HS-27A (cell line): ENCODE measurements at regions not wholly inside any gene's neighbourhood (a gene's known extent, or its start where the extent isn't known, plus 50 kb on each side); places are given as distances from the start of the nearest gene placed in this dataset.

ENCODE experiments used
- DNase-seq: peaks from one replicate; pipeline ENCODE4 v3.0.0-alpha.2; 2012; ENCODE audit warnings: low read depth, missing footprints

DNA sequence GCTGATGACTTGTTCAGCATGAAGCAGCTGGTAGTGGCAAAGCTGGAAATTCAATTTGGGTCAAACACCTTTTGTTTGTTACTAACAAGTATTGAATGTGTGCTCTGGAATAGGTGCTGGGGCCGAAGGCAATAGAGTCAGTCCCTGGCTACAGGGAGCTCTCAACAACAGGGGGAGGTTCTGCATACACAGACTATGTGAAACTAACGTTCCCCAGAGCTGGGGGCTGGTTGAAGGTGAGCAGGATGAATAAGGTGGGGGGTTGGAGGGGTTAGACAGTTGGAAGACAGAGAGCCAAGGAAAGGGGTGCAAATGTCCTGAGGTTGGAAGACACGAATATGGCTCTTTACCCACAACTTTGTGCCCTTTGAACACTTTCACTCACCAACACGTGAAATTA lies 84.1 kb upstream of the PLPP4 start:
- DNase-seq, result no peak

GRCh38 chr10:120375666-120376065 lies 81.4 kb upstream of the PLPP4 start:
- no peak for DNase-seq

DNA sequence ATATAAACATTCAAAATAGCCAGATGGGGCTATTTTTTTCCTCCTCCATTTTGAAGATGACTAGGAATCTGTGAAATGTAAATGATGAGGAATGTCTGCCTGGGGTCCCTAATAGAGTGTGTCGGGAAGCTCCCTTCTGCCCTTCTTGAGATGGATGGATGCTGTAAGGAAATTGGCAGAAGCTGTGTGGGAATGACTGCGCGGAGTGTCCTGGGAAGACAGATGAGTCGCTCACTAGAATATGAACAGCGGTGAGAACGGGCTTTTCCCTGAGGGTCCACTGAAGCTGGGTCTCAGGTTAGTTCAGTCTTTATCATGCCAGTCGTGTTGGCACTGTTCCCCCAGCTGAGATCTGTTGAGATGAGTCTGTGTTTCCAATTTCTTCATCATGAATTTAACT lies 75.1 kb upstream of the PLPP4 start:
- no peak for DNase-seq

DNA sequence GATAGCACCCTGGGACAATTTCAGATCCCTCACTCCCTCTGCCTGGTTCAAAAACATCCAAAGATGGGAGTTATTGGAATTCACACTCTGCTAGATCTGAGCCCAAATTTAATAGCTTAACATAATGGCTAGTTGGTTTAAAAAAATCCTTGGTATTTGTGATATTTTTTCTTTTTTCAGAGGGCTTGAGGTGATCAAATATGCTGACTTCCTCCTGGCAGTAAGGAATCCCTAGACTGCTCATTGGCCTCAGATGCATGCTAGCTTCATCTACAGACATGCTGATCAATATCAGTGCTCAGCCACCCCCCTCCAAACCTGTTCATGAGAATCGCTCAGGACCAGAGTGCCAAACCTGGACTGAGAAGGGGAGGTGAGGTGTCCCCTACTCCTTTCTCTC lies 74.7 kb upstream of the PLPP4 start:
- no peak for DNase-seq

DNA sequence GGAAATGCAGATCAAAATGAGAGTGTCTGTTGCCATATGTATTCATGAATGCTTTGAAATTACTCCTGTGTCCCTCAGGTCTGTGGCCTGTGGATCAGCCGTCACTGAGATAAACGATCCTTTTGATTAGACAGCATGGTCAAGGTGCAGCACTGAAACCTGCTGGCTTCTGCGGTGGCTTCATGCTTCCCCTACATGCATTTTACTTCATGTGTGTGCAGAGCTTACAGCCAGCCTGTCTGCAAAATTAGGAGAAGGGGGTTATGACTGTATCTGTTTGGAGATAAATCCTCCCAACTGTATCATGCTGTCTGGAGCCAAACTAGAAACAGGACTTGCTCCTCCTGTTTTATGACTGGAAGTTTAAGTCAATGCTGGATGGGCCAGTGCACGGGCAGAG lies 71.0 kb upstream of the PLPP4 start:
- DNase-seq, result no peak

DNA sequence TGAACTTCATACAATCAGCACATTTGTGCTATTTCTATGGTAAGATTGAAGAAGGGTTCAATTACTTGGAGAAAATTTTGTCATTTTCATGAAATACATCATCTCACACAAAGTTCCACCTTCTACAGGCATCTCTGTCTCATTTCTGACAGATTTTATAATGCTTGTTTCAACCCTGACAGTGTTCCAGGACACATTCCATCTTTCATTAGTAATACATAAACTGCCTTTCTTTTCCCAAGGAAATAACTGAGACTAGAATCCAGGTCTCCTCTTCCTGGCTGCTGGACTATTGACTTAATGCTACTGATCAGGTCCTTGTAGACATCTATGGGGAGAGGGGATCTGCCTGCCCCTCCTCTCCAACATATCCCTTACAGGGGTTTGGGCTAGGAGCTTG lies 70.1 kb upstream of the PLPP4 start:
- no peak for DNase-seq

- DNase-seq, result no peak
Measured at GRCh38 chr10:120387326-120387725, 69.7 kb upstream of the PLPP4 start.

DNA sequence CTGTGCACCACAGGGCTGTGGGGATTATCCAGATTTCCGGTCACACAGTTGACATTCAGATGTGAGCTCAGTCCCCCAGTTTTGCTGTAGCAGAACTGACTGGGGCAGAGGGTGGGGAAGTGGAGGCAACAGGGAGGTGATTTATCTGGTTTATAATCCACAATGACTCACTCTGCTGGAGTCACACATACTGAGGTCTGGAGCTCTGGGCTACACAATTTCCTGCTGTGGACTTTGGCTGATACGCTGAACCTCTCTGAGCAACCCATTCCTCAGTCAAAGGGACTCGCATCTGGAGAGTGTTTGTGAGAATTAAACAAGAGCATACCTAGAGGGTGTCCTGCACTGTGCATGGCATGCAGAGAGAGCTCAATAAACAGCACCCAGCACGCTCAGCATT lies 64.8 kb upstream of the PLPP4 start:
- DNase-seq, result no peak

- DNase-seq, result no peak
Measured at GRCh38 chr10:120392671-120393079, 64.4 kb upstream of the PLPP4 start.

DNA sequence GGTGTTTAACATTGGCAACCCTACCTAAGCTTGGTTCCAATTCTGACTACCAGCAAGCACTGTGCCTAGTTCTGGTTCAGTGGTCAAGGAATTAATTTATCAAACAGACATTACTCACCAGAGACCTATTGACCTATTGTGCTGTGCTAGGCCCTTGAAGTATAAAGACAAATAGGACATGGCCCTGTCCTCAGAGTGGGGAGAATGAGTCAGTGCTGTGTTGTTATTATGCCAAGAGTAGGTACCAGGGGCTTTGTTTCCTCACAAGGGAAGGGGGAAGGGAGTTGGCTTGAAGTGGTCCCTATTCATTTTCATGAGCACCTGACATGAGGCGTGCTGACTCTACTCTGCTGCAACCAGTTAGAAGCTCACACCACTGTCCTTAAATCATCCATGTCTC lies 62.6 kb upstream of the PLPP4 start:
- no peak for DNase-seq

- DNase-seq, result no peak
Measured at GRCh38 chr10:120396228-120396627, 60.8 kb upstream of the PLPP4 start.

DNA sequence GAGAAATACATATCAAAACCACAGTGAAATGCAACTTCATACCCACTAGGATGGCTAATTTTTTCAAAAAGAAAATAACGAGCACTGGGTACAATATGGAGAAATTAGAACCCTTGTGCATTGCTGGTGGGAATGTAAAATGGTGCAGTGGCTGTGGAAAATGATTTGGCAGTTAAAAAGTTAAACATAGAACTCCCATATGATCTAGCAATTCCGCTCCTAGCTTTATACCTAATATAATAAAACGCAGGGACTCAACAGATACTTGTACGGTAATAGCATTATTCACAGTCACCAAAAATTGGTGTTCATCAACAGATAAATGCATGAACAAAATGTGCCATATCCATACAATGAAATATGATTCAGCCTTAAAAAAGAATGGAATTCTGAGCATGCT lies 58.8 kb upstream of the PLPP4 start:
- no peak for DNase-seq

DNA sequence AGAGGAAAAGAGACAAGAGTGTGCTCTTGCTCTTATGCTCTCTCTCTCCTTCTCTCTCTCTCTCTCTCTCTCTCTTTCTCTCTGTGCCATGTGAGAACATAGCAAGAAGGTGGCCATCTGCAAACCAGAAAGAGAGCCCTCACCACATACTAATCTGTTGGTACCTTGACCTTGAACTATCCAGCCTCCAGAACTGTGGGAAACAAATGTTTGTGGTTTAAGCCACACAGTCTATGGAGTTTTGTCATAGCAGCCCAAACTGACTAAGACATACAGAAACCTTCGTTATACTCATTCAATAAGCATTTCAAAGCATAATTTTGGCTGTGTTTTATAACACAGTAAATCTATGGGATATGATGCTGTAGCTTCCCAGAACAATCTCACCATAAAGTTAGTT lies 56.4 kb upstream of the PLPP4 start:
- no peak for DNase-seq

DNA sequence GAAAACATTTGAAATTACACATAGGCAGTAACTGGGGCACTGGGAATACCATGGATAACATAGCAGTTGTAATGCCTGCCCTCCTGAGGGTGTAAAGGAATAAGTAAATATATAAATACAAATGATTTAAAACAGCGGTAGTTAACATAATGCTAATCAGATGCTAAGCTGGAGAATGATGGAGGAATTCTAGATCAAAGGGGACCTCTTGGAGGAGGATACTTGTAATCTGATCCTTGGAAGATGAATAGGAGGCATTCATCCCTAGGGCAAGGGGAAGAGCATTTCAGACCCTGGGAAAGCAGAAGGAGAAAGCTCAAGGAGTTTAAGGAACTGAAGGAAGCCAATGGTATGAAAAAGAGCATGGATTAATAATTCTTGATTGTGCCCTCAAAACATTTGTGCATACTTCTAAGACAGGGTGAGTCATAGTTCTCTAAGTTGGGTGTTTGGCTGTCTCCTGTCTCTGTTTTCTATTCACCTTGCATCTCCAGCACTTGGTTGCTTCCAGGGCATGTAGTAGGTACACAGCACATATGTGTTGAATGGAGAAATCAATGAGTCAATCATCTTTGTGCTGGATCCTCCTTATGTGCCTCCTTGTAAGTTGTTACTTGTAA lies 54.8 kb upstream of the PLPP4 start:
- DNase-seq, result no peak

DNA sequence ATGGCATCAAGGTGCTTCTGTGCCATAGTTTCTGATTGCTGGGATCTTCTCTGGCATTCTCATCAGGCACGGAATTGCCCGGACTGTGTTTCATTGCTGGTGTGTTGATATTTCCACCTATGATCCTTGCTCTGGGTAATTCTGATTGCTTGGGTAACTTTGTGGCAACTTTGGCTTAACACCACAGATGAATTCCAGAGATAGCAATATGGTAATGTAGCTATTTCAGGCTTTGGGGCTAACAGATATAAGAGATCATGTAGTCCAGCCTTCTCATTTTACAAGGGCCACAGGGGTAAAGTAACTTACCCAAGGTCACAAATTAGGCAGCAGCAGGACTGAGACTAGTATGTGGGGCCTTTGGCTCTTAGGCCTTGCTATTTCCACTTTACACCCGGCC lies 53.9 kb upstream of the PLPP4 start:
- DNase-seq, result no peak

GRCh38 chr10:120406376-120406775 lies 50.7 kb upstream of the PLPP4 start:
- no peak for DNase-seq
